NCI-H1436 treated with DMSO at 0.1 percent for 48 hours (cell line): ENCODE measurements at regions not wholly inside any gene's neighbourhood (a gene's known extent, or its start where the extent isn't known, plus 50 kb on each side); places are given as distances from the start of the nearest gene placed in this dataset.

Source experiments
- DNase-seq: peaks from one replicate; lab custom pipeline; 2025; lab: John Stamatoyannopoulos, UW

DNA sequence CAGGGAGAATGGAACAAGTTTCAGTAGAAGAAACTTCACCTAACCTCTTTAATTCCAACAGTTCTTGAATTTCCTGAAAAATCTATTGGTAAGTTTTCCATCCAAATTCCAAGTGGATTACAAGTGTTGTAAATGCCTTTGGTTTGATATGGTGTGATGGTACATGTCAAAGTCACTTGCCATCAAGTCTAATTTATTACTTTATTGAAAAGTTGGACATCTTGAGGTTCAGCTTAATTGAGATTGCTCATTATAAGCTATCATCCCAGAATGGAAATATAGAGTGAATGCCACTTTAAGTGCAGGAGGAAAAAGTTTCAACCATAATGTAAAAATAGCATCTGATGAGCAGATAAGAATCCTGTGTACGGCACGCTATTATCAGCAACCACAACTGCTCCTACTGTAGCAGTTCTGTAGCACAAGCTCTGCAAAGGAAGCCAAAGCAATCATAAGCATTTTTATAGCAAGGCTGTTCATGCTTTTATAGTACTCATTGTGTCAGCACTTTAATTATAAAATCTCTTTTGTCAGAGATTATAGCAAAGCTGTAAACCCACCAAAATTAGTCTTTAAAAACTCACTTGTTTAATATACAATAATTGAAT lies 991.8 kb upstream of the PHF14 start:
- no peak for DNase-seq

- DNase-seq: no peak
Measured at GRCh38 chr7:9983048-9983447, 990.6 kb upstream of the PHF14 start.

- no peak for DNase-seq
Measured at GRCh38 chr7:10015687-10016086, 958.0 kb upstream of the PHF14 start.

GRCh38 chr7:10022480-10022879 lies 951.2 kb upstream of the PHF14 start:
- no peak for DNase-seq

- no peak for DNase-seq
Measured at GRCh38 chr7:10022957-10023356, 950.7 kb upstream of the PHF14 start.

- no peak for DNase-seq
Measured at GRCh38 chr7:10034843-10035556, 938.7 kb upstream of the PHF14 start.

DNA sequence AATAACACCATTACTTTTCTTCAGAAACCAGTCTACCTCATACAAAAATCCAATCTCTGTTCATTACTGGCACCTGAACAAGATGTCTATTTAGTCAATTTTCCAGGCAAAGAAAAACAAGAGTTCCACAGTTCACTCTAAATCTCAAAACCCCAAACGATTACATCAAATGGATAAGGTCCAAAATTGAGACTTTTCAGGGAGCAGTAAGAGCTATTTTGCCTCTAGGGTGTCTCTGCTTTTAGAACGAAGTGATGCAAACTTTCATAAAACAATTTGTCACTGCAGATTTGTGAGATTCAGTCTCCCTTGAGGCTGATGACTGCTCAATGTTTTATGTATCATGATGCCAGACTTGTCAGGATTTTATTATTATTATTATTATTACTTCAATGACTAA lies 937.0 kb upstream of the PHF14 start:
- no peak for DNase-seq

DNA sequence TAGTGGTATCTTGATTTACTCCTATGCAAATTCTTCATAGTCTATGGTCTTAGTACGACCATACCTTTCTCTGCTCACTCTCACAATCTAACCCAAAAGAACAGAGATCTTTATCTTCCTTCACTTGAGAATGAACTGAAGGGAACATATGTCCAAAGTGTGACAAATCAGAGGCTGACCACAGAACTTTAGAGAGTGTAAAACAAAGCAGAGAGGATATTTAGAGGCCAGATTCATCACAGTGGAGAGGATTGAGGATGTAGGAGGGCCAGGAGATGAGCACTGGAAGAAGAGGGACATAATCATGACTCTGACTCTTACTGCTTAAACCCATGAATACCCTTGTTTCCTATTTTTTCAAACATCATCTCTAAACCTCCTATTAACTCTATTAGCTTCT lies 935.3 kb upstream of the PHF14 start:
- DNase-seq: no peak

- DNase-seq: no peak
Measured at GRCh38 chr7:10040674-10041073, 933.0 kb upstream of the PHF14 start.

DNA sequence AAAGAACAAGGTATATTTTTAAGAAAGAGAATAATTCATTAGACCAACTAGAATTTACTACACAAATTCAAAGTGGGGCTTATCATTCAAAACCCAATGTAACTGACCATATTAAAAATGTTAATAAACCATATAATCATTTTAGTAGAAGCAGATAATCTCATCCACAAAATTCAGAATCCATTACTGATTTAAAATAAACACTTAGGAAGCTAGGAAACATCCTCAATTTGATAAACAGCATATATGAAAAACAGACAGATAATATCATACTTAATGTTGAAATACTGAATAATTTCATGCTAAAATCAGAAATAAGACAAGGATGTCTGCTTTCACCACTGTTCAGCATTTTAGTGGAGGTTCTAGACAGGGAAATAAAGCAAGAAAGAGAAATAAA lies 902.8 kb upstream of the PHF14 start:
- no peak for DNase-seq

- no peak for DNase-seq
Measured at GRCh38 chr7:10075866-10076265, 897.8 kb upstream of the PHF14 start.

- no peak for DNase-seq
Measured at GRCh38 chr7:10076660-10077300, 896.9 kb upstream of the PHF14 start.

- DNase-seq: no peak
Measured at GRCh38 chr7:10079572-10079971, 894.1 kb upstream of the PHF14 start.

DNA sequence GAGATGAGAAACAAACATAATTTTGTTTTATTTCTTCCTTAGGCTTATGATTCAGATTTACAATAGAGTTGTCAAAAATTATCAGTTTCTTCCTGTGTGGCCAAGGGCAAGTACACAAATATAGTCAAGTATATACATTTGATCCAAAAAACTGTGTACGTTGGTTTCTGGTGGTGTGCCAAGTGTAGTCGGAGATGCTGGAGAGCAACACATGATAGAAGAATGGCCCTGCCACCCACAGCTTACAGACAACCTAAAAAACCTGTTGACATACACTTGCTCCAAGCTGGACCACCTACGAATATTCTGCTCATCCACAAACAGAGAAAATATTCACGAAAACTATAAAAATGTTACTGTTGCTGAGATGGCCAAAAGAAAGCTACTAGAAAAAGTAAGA lies 890.8 kb upstream of the PHF14 start:
- no peak for DNase-seq

GRCh38 chr7:10083766-10084165 lies 889.9 kb upstream of the PHF14 start:
- no peak for DNase-seq

DNA sequence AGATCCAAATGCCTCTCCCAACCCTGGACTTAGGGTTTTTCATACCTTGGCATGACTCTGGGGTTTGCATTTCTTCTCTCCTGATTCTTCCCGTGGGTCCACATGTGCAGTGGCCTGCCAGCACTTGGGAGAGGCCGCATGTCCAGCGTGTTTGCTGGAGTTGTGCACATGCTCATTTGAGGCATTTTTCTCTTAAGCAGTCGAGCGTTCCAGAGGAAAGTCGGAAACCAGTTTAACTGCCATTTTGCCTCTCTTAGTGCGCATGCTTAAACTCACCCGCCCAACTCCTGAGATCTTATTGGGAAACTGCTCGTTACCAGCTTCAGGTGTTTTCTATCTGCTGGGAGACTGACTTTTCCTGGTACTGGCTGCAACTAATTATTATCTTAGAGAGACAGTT lies 888.4 kb upstream of the PHF14 start:
- no peak for DNase-seq

GRCh38 chr7:10100572-10100971 lies 873.1 kb upstream of the PHF14 start:
- no peak for DNase-seq

GRCh38 chr7:10101351-10101750 lies 872.3 kb upstream of the PHF14 start:
- no peak for DNase-seq

GRCh38 chr7:10104292-10104691 lies 869.4 kb upstream of the PHF14 start:
- DNase-seq: no peak

DNA sequence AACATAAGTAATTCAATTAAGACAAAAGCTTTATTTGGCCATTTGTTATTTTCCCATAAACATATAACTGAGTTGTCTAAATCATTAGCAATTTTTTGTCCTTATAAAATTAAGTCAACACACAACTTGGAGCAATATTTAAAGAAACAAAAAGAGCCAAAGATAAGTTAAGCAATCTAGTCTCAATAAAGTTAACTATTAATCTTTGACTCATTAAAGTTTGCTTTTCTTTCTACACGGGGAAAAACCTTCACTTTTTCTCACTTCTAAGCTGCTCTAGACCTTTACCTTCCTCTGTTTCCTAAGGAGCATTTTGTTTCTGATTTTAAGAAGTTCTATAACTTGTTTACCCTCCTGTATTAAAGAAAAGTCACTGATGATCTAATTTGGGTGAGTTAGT lies 867.1 kb upstream of the PHF14 start:
- no peak for DNase-seq

DNA sequence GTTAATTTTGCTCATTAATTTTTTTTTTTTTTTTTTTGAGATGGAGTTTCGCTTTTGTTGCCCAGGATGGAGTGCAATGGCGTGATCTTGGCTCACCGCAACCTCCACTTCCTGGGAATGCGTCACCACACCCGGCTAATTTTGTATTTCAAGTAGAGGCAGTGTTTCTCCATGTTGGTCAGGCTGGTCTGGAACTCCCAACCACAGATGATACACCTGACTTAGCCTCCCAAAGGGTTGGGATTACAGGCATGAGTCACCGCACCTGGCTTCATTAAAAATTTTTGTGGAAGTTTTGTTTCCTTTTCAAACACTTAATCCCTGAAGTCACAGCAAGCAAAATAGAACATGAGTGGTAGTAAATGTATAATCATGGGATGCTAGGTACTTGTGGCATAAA lies 857.2 kb upstream of the PHF14 start:
- no peak for DNase-seq

- DNase-seq: no peak
Measured at GRCh38 chr7:10117815-10118214, 855.9 kb upstream of the PHF14 start.

- DNase-seq: no peak
Measured at GRCh38 chr7:10120936-10121335, 852.7 kb upstream of the PHF14 start.

DNA sequence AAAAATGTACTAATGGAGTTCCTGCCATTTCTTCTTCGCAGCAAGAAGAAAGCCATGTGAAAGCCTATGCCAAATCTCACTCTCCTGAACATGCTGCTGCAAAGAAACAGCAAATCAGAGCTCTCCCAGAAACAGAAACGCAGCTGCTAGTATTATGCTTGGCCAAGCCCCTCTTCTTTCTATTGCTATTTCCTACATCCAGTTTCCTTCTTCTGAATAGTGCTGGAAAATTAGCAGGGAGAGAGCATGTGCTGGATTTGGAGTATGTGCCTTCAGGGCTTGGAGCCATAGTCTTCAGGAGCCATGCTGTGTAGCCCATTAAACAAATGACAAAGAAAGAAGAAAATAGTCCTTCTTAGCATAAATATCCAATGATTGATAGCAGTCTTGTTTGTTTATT lies 852.0 kb upstream of the PHF14 start:
- DNase-seq: peak; percentile 72
